ENCODE measurements at regions not wholly inside any gene's neighbourhood (a gene's known extent, or its start where the extent isn't known, plus 50 kb on each side); places are given as distances from the start of the nearest gene placed in this dataset.

GRCh38 chr3:82354228-82354627, 592.8 kb upstream of the GBE1 start:
- TF ChIP-seq CTCF (conservative IDR thresholded peaks at IDR 0.05; ENCODE audit: low read depth in 2 of 2): no peak
- TF ChIP-seq REST (IDR thresholded peaks at IDR 0.05; ENCODE audit: unreplicated experiment): no peak
- TF ChIP-seq STAT1 (IDR thresholded peaks at IDR 0.05; ENCODE audit: unreplicated experiment): no peak
- no peak for TF ChIP-seq EZH2 (IDR thresholded peaks at IDR 0.05; ENCODE audit: low read depth, unreplicated experiment)
- no peak for TF ChIP-seq POLR2AphosphoS5 (IDR thresholded peaks at IDR 0.05; ENCODE audit: low read depth)
- no peak for TF ChIP-seq EZH2phosphoT487 (IDR thresholded peaks at IDR 0.05; ENCODE audit: unreplicated experiment)
- no peak for TF ChIP-seq ZNF331 (CRISPR knock-in tag; IDR thresholded peaks at IDR 0.05; ENCODE audit: low read depth)
- TF ChIP-seq NANOG (IDR thresholded peaks at IDR 0.05; ENCODE audit: borderline replicate concordance): no peak
